ENCODE measurements at regions not wholly inside any gene's neighbourhood (a gene's known extent, or its start where the extent isn't known, plus 50 kb on each side); places are given as distances from the start of the nearest gene placed in this dataset.

- ATAC-seq (replicated peaks) = no peak
- Mint-ChIP-seq H3K9me3 (peaks cover 9% of the 10 kb centered on the region), H3K4me3 (no peak overlapping the region), H3K4me1 (no peaks in the 10 kb centered on the region), H3K27me3 (peaks cover 7% of the 10 kb centered on the region), H3K27ac (no peak overlapping the region), H3K36me3 (ENCODE audit: low read depth) (no peaks in the 10 kb centered on the region)
These were observed 103.6 kb upstream of the NEO1 start for GRCh38 chr15:72948662-72949061.

GRCh38 chr15:72947709-72948108 is 104.6 kb upstream of the NEO1 start:
- H3K9me3 Mint-ChIP-seq = peaks cover 9% of the 10 kb centered on the region
- no peaks in the 10 kb centered on the region for H3K4me1 Mint-ChIP-seq
- ATAC-seq (replicated peaks) = no peak
- H3K4me3 Mint-ChIP-seq = no peak overlapping the region
- H3K27ac Mint-ChIP-seq = no peak overlapping the region
- H3K27me3 Mint-ChIP-seq = peaks cover 7% of the 10 kb centered on the region
- no peaks in the 10 kb centered on the region for H3K36me3 Mint-ChIP-seq (ENCODE audit: low read depth)

GRCh38 chr15:72944565-72944964 is 107.7 kb upstream of the NEO1 start:
- Mint-ChIP-seq H3K4me3 (no peak overlapping the region), H3K36me3 (ENCODE audit: low read depth) (no peaks in the 10 kb centered on the region), H3K27me3 (peaks cover 7% of the 10 kb centered on the region), H3K9me3 (peaks cover 6% of the 10 kb centered on the region), H3K27ac (no peak overlapping the region), H3K4me1 (no peaks in the 10 kb centered on the region)
- no peak for ATAC-seq (replicated peaks)

GRCh38 chr15:72940229-72940622 is 112.0 kb upstream of the NEO1 start:
- Mint-ChIP-seq H3K27ac (no peak overlapping the region), H3K4me1 (no peaks in the 10 kb centered on the region), H3K9me3 (no peaks in the 10 kb centered on the region), H3K4me3 (no peak overlapping the region), H3K36me3 (ENCODE audit: low read depth) (no peaks in the 10 kb centered on the region), H3K27me3 (peaks cover 13% of the 10 kb centered on the region)
- no peak for ATAC-seq (replicated peaks)

GRCh38 chr15:72939514-72940228 is 112.6 kb upstream of the NEO1 start:
- Mint-ChIP-seq H3K27ac (no peak overlapping the region), H3K4me3 (no peak overlapping the region), H3K4me1 (no peaks in the 10 kb centered on the region), H3K36me3 (ENCODE audit: low read depth) (no peaks in the 10 kb centered on the region), H3K9me3 (no peaks in the 10 kb centered on the region), H3K27me3 (peaks cover 16% of the 10 kb centered on the region)
- ATAC-seq (replicated peaks) = no peak

- H3K9me3 Mint-ChIP-seq = no peaks in the 10 kb centered on the region
- H3K4me1 Mint-ChIP-seq = no peaks in the 10 kb centered on the region
- no peak overlapping the region for H3K27ac Mint-ChIP-seq
- H3K27me3 Mint-ChIP-seq = peaks cover 23% of the 10 kb centered on the region
- H3K36me3 Mint-ChIP-seq (ENCODE audit: low read depth) = no peaks in the 10 kb centered on the region
- ATAC-seq (replicated peaks) = no peak
- no peak overlapping the region for H3K4me3 Mint-ChIP-seq
These were observed 115.3 kb upstream of the NEO1 start for GRCh38 chr15:72936691-72937679.

GRCh38 chr15:72936237-72936636 is 116.0 kb upstream of the NEO1 start:
- peaks cover 28% of the 10 kb centered on the region for H3K27me3 Mint-ChIP-seq
- H3K4me3 Mint-ChIP-seq = no peak overlapping the region
- no peak for ATAC-seq (replicated peaks)
- no peaks in the 10 kb centered on the region for H3K36me3 Mint-ChIP-seq (ENCODE audit: low read depth)
- H3K4me1 Mint-ChIP-seq = no peaks in the 10 kb centered on the region
- no peaks in the 10 kb centered on the region for H3K9me3 Mint-ChIP-seq
- no peak overlapping the region for H3K27ac Mint-ChIP-seq

GRCh38 chr15:72935521-72935920 is 116.7 kb upstream of the NEO1 start:
- H3K9me3 Mint-ChIP-seq = no peaks in the 10 kb centered on the region
- ATAC-seq (replicated peaks) = no peak
- no peak overlapping the region for H3K4me3 Mint-ChIP-seq
- peaks cover 29% of the 10 kb centered on the region for H3K27me3 Mint-ChIP-seq
- H3K4me1 Mint-ChIP-seq = no peaks in the 10 kb centered on the region
- no peak overlapping the region for H3K27ac Mint-ChIP-seq
- no peaks in the 10 kb centered on the region for H3K36me3 Mint-ChIP-seq (ENCODE audit: low read depth)

GRCh38 chr15:72934921-72935320 is 117.3 kb upstream of the NEO1 start:
- ATAC-seq (replicated peaks) = no peak
- Mint-ChIP-seq H3K4me1 (no peaks in the 10 kb centered on the region), H3K27me3 (peaks cover 34% of the 10 kb centered on the region), H3K4me3 (no peak overlapping the region), H3K36me3 (ENCODE audit: low read depth) (no peaks in the 10 kb centered on the region), H3K9me3 (no peaks in the 10 kb centered on the region), H3K27ac (no peak overlapping the region)

- no peak for ATAC-seq (replicated peaks)
- peaks cover 35% of the 10 kb centered on the region for H3K27me3 Mint-ChIP-seq
- no peak overlapping the region for H3K4me3 Mint-ChIP-seq
- no peak overlapping the region for H3K27ac Mint-ChIP-seq
- no peaks in the 10 kb centered on the region for H3K36me3 Mint-ChIP-seq (ENCODE audit: low read depth)
- H3K9me3 Mint-ChIP-seq = no peaks in the 10 kb centered on the region
- H3K4me1 Mint-ChIP-seq = no peaks in the 10 kb centered on the region
These were observed 118.3 kb upstream of the NEO1 start for GRCh38 chr15:72933976-72934375.

- Mint-ChIP-seq H3K9me3 (no peaks in the 10 kb centered on the region), H3K4me1 (no peaks in the 10 kb centered on the region), H3K36me3 (ENCODE audit: low read depth) (no peaks in the 10 kb centered on the region)
These were observed 119.8 kb upstream of the NEO1 start for GRCh38 chr15:72932472-72932871.

GRCh38 chr15:72927451-72927850 is 124.8 kb upstream of the NEO1 start:
- peak; percentile 56 for ATAC-seq (replicated peaks)
- Mint-ChIP-seq H3K9me3 (no peaks in the 10 kb centered on the region), H3K27me3 (peaks cover 12% of the 10 kb centered on the region), H3K27ac (peak overlapping the region; percentile 28), H3K36me3 (ENCODE audit: low read depth) (no peaks in the 10 kb centered on the region), H3K4me1 (no peaks in the 10 kb centered on the region), H3K4me3 (peak overlapping the region; percentile 22)

More at GRCh38 chr15:72932472-72932871, 119.8 kb upstream of the NEO1 start:
- Mint-ChIP-seq H3K27ac (no peak overlapping the region), H3K27me3 (peaks cover 35% of the 10 kb centered on the region), H3K4me3 (no peak overlapping the region)
- no peak for ATAC-seq (replicated peaks)

- no peaks in the 10 kb centered on the region for H3K36me3 Mint-ChIP-seq (ENCODE audit: low read depth)
- ATAC-seq (replicated peaks) = no peak
- H3K4me3 Mint-ChIP-seq = no peak overlapping the region
- H3K9me3 Mint-ChIP-seq = no peaks in the 10 kb centered on the region
- H3K4me1 Mint-ChIP-seq = no peaks in the 10 kb centered on the region
- no peak overlapping the region for H3K27ac Mint-ChIP-seq
- peaks cover 5% of the 10 kb centered on the region for H3K27me3 Mint-ChIP-seq
These were observed 126.6 kb upstream of the NEO1 start for GRCh38 chr15:72925661-72926060.

GRCh38 chr15:72923289-72923688 is 129.0 kb upstream of the NEO1 start:
- Mint-ChIP-seq H3K4me3 (no peak overlapping the region), H3K36me3 (ENCODE audit: low read depth) (no peaks in the 10 kb centered on the region), H3K4me1 (no peaks in the 10 kb centered on the region), H3K27ac (no peak overlapping the region), H3K9me3 (no peaks in the 10 kb centered on the region), H3K27me3 (no peaks in the 10 kb centered on the region)
- ATAC-seq (replicated peaks) = no peak

- ATAC-seq (replicated peaks) = no peak
- H3K4me3 Mint-ChIP-seq = no peak overlapping the region
- H3K36me3 Mint-ChIP-seq (ENCODE audit: low read depth) = no peaks in the 10 kb centered on the region
- H3K27ac Mint-ChIP-seq = no peak overlapping the region
- no peaks in the 10 kb centered on the region for H3K4me1 Mint-ChIP-seq
- no peaks in the 10 kb centered on the region for H3K27me3 Mint-ChIP-seq
- H3K9me3 Mint-ChIP-seq = no peaks in the 10 kb centered on the region
These were observed 131.7 kb upstream of the NEO1 start for GRCh38 chr15:72920551-72920950.
